Activated T-helper 1 cell treated with anti-CD3 and anti-CD28 coated beads, Interleukin-12 subunit alpha, Interleukin-12 subunit beta, Interleukin-2, Interleukin-4 antibody, amounts not matched to agents 30 ng/mL and 10 ng/mL and 1 ng/mL, durations not matched to agents 14 hours and 24 hours and 36 hours (primary cell): ENCODE measurements at regions not wholly inside any gene's neighbourhood (a gene's known extent, or its start where the extent isn't known, plus 50 kb on each side); places are given as distances from the start of the nearest gene placed in this dataset.

Source experiments
- DNase-seq: peaks from one replicate; pipeline ENCODE4 v3.0.0; 2021; ENCODE audit warnings: low spot score
- H3K27ac Mint-ChIP-seq: one replicate; pipeline ENCODE4 v1.8.0; 2021; ENCODE audit warnings: mild to moderate bottlenecking, mixed read lengths
- H3K27me3 Mint-ChIP-seq: one replicate; pipeline ENCODE4 v1.8.0; 2022; ENCODE audit warnings: mild to moderate bottlenecking, moderate library complexity, mixed read lengths; ENCODE audit not compliant: insufficient read depth
- H3K36me3 Mint-ChIP-seq: one replicate; pipeline ENCODE4 v1.8.0; 2021; ENCODE audit warnings: low read depth, mixed read lengths
- H3K4me1 Mint-ChIP-seq: one replicate; pipeline ENCODE4 v1.8.0; 2021; ENCODE audit warnings: low read depth, mixed read lengths
- H3K4me3 Mint-ChIP-seq: one replicate; pipeline ENCODE4 v1.8.0; 2021; ENCODE audit warnings: mild to moderate bottlenecking, moderate library complexity, mixed read lengths
- H3K9me3 Mint-ChIP-seq: one replicate; pipeline ENCODE4 v1.8.0; 2021; ENCODE audit warnings: mixed read lengths
- intact Hi-C: fragments of 100-400 bp; cut with micrococcal nuclease; formaldehyde crosslinking; loops from one replicate; pipeline ENCODE4 v1.15.1; 2024

DNA sequence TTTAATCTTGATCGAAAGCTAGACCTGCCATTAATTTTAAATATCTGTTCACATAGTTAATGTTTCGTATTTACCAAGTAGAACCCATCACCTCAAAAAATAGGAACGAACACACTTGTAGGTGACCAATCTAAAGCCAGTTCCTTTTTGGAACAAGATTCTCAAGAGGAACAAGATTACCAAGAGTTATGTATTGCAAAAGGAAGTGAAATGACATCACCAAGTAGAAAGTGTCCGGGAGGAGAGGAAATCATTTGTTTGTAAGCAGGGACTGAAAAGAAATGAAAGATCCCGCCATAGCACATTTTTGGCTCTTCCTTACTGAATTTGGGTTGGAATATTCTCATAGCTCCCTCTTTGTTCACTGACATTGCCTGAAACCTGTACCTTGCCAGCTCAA, 1200.5 kb downstream of the SORCS1 start:
- no peaks in the 10 kb centered on the region for H3K27me3 Mint-ChIP-seq
- no peaks in the 10 kb centered on the region for H3K4me1 Mint-ChIP-seq
- no peaks in the 10 kb centered on the region for H3K36me3 Mint-ChIP-seq
- H3K9me3 Mint-ChIP-seq = no peaks in the 10 kb centered on the region
- no peak for DNase-seq
- H3K27ac Mint-ChIP-seq = no peak overlapping the region
- intact Hi-C loops = no loop called here
- H3K4me3 Mint-ChIP-seq = no peak overlapping the region

DNA sequence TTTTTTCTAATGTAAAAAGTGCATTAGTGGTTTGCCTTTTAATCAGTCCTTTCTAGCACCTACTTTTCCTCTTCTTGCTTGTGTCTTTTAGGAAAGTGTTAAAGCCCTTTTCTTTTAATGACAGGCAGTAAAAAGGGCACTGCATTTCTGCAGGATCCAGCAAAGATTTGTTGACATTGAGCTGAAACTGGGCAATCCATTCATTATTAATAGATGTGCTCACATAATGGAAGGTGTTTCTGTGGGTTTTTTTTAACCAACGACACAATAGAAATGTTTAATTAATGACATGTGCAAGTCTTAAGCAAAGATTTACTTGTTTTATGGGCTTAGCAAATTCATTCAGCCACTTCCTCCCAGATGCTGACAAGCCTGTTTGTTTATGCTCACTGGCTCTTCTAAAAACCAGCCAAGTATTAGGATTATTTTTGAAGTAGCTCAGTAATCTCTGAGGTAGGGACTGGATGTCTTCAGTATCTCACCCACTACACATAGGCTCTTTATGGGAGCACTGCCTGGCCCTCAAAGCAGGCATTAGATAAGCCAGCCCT, 1201.1 kb downstream of the SORCS1 start:
- Mint-ChIP-seq H3K36me3 (no peaks in the 10 kb centered on the region), H3K9me3 (no peaks in the 10 kb centered on the region), H3K27ac (no peak overlapping the region), H3K27me3 (no peaks in the 10 kb centered on the region), H3K4me3 (no peak overlapping the region), H3K4me1 (no peaks in the 10 kb centered on the region)
- no peak for DNase-seq
- intact Hi-C loops = no loop called here

DNA sequence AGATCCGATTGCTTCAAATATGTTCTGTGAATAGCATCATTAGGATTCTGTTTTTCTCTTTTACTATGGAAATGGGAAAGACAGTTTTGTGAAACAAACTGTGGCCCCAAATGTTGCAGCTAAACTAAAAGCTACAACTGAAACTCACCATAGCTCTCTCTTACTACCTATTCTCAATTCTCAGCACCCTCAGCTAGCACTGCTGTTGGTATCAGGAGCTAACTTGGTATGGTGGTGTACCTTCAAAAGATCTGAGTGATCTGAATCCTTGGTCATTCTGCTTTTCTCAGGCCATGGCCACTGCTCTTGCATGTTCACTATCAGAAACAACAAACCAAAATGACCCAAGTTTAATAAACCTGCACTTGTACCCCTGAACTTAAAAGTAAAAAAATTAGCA, 1208.0 kb downstream of the SORCS1 start:
- intact Hi-C loops = no loop called here
- Mint-ChIP-seq H3K4me3 (no peak overlapping the region), H3K36me3 (no peaks in the 10 kb centered on the region), H3K27me3 (peaks cover 3% of the 10 kb centered on the region), H3K9me3 (no peaks in the 10 kb centered on the region), H3K27ac (no peak overlapping the region), H3K4me1 (no peaks in the 10 kb centered on the region)
- no peak for DNase-seq

DNA sequence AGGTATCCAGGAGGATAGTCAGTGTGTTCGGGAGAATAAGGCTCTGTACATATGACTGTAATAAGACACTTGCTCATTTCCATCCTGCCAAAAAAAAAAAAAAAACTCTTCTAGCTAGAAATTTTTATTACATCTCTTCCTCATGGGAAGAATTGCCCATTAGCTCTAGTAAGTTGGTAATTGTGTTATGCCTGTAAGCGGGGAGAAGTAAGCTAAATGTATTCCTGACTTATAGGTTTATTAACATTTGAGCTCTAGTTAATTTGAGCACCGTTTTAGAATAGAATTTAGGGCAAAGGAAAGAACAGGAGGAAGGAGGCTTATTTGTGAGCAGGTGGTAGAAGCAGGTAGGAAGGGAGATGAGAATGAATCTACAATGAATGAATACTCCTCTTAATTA, 1210.6 kb downstream of the SORCS1 start:
- Mint-ChIP-seq H3K4me3 (no peak overlapping the region), H3K36me3 (no peaks in the 10 kb centered on the region), H3K27me3 (peaks cover 3% of the 10 kb centered on the region), H3K27ac (no peak overlapping the region), H3K9me3 (no peaks in the 10 kb centered on the region), H3K4me1 (no peaks in the 10 kb centered on the region)
- intact Hi-C loops = no loop called here
- no peak for DNase-seq

DNA sequence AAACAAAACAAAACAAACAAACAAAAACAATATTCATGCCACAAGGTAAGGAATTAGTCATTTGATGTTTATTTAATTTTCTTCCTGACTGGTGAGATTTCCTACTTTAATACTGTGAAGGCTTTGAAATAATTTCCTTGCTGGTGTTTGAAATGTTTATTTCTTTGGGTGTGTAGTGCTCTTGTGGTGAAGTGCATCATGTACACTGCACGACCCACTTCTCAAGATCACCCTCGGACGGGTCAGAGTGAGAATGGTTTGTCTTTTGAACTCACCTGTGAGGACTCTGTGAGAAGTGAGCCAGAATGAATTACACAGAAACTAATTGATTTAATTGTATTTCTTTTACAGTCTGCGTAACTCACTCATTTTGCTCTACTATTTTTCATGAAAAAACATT, 1211.5 kb downstream of the SORCS1 start:
- no peak overlapping the region for H3K4me3 Mint-ChIP-seq

DNA sequence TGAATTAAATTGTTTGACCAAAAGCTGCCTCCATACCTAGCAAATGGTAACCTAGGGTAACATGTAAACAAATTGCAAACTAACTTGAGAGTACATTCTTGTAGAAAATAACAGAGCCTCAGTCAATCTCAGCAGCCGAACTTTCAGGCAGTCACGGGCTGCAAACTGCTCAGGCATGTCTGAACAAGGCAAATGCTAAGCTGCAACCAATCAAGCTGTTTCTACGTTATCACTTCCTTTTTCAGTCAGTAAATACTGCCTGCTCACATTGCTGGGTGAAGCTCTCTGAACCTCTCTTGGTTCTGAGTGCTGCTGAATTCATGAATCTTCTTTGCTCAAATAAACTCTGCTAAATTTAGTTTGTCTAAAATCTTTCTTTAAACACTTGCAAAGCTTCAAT, 1212.4 kb downstream of the SORCS1 start:
- Mint-ChIP-seq H3K27ac (no peak overlapping the region), H3K9me3 (no peaks in the 10 kb centered on the region), H3K36me3 (no peaks in the 10 kb centered on the region), H3K27me3 (peaks cover 3% of the 10 kb centered on the region), H3K4me1 (no peaks in the 10 kb centered on the region), H3K4me3 (no peak overlapping the region)
- intact Hi-C loops = no loop called here
- no peak for DNase-seq

More for the DNA sequence above, 1211.5 kb downstream of the SORCS1 start:
- Mint-ChIP-seq H3K9me3 (no peaks in the 10 kb centered on the region), H3K36me3 (no peaks in the 10 kb centered on the region), H3K4me1 (no peaks in the 10 kb centered on the region), H3K27me3 (peaks cover 3% of the 10 kb centered on the region), H3K27ac (no peak overlapping the region)
- no peak for DNase-seq
- intact Hi-C loops = no loop called here

DNA sequence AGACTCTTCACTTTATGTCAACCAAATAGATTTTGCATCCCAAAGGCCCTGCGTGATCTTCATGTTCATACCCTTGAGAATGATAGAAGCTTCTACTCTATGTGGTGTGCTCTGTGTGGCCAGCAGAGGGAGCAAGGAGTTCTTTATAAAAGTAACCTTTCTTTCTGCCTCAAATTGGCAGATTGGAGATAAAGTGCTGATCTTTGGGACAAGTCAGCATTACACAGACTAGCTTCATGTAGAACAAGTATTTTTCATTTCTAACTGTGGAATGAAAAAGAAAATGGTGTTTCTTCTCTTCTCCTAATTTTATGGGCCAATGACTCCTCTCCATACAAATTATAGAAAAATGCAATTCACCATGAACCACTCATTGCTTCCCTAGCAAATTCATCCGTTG, 1214.1 kb downstream of the SORCS1 start:
- H3K36me3 Mint-ChIP-seq = no peaks in the 10 kb centered on the region
- no peaks in the 10 kb centered on the region for H3K9me3 Mint-ChIP-seq
- H3K4me1 Mint-ChIP-seq = no peaks in the 10 kb centered on the region
- H3K27ac Mint-ChIP-seq = no peak overlapping the region
- intact Hi-C loops = loop anchor here (2.0 kb wide), 1 partner anchor 226 kb away; no protein-coding TSS in a partner anchor
- DNase-seq = no peak
- no peak overlapping the region for H3K4me3 Mint-ChIP-seq
- peaks cover 3% of the 10 kb centered on the region for H3K27me3 Mint-ChIP-seq

DNA sequence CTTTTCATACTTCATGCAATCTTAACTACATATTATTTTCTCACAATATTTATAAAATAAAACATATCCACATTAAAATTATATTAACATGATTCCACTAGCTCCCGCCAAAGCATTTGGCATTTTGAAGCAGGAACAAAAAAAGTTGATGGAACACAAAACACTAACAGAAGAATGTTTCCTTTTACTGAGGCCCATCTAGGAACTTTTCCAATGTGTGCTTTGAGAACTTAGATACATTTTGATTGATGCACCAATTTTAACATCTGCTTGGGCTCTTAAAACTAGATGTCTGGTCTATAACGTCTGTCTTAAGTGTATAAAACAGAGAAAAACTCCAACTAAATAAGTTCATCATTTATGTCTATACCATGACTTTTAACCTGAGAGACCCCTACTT, 1214.8 kb downstream of the SORCS1 start:
- H3K9me3 Mint-ChIP-seq = no peaks in the 10 kb centered on the region
- H3K27me3 Mint-ChIP-seq = peaks cover 3% of the 10 kb centered on the region
- no peak overlapping the region for H3K4me3 Mint-ChIP-seq
- no peak overlapping the region for H3K27ac Mint-ChIP-seq
- DNase-seq = no peak
- H3K4me1 Mint-ChIP-seq = no peaks in the 10 kb centered on the region
- H3K36me3 Mint-ChIP-seq = no peaks in the 10 kb centered on the region
- intact Hi-C loops = loop anchor here (2.0 kb wide), 1 partner anchor 227 kb away; no protein-coding TSS in a partner anchor

DNA sequence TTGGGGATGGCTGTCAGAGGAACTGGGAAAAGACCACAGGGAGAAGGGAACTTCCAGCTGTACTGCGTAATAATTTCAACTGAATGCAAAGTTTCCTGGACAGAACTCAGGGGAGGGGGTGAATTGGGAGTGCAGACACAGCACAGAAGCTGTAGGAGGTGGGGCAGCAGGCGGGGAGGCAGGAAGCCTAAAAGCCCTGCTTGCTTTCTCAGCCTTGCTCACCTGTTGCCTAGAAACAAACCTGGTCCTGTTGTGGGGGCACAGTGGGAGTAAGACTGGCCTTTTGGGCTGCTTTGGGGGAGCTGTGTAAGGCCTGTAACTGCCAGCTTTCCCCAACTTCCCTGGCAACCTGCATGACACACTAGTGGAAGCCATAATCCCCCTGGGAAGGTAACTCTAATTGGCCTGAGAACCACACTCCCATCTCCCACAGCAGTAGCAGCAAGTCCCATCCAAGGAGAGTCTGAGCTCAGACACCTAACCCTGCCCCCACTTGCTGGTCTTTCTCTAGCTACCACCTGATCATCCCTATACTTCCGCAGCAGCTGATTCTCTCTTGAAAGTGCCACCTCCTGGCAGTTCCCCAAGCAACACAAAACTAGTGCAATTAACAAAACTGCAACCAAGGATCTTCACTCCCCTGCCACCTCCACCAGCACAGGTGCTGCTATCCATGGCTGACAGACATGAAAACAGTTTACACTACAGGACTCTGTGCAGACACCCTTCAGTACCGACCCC, 1239.3 kb downstream of the SORCS1 start:
- intact Hi-C loops = no loop called here
- Mint-ChIP-seq H3K27me3 (no peaks in the 10 kb centered on the region), H3K27ac (no peak overlapping the region), H3K4me1 (no peaks in the 10 kb centered on the region), H3K9me3 (no peaks in the 10 kb centered on the region), H3K36me3 (no peaks in the 10 kb centered on the region), H3K4me3 (no peak overlapping the region)
- no peak for DNase-seq

DNA sequence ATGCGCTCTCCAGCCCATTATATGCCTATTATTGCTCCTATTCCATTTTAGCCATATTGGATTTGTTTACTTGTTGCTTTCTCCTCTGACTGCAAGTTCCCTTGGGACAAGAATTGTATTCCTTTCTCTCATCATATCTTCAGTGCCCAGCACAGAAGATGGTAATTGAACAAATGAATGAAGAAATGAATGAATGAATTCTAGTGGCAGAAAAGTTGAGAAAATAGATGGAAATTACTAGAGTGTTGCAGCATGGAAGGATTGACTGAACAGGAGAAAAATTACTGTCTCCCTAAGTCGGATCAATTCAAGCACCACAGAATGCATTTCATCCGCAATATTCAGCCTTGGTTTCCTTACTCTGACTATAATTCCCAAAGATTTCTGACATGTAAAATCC, 1243.2 kb downstream of the SORCS1 start:
- H3K27ac Mint-ChIP-seq = no peak overlapping the region
- peaks cover 3% of the 10 kb centered on the region for H3K27me3 Mint-ChIP-seq
- intact Hi-C loops = no loop called here
- peaks cover 4% of the 10 kb centered on the region for H3K9me3 Mint-ChIP-seq
- H3K4me3 Mint-ChIP-seq = no peak overlapping the region
- no peaks in the 10 kb centered on the region for H3K36me3 Mint-ChIP-seq
- DNase-seq = no peak
- H3K4me1 Mint-ChIP-seq = no peaks in the 10 kb centered on the region

DNA sequence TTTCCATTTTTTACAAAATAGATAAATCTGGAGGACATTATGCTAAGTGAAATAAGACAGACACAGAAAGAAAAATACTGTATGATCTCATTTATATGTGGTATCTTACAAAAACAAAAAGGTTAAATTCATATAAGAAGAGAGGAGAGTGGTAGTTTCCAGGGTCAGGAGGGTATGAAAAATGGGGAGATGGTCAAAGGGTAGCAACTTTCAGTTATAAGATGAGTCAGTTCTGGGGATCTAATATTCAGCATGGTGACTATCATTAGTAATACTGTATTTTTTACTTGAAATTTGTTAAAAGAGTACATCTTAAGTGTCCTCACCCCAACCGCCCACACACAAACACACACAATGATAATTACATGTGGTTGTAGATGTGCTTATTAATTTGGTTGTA, 1250.1 kb downstream of the SORCS1 start:
- Mint-ChIP-seq H3K27me3 (peaks cover 3% of the 10 kb centered on the region), H3K27ac (no peak overlapping the region), H3K36me3 (no peaks in the 10 kb centered on the region), H3K4me3 (no peak overlapping the region), H3K9me3 (peaks cover 4% of the 10 kb centered on the region), H3K4me1 (no peaks in the 10 kb centered on the region)
- intact Hi-C loops = no loop called here
- DNase-seq = no peak

DNA sequence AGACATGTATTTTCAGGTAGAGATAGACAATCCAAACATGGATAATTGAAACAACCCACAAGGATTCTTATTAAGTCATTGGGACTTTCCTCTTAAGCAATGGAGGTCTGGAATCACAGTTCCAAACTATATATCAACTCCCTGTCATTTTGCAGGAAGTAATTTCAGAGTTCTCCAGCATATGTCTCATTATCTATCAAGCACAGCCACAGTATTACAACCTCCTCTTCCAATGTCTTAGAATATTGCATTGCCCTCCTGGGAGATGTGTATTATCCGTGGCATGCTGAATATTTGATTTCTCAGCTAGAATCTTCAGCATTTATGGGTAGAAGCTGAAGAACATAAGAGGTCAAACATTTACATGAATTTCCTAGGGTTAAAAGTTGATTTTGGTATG, 1255.8 kb downstream of the SORCS1 start:
- intact Hi-C loops = no loop called here
- H3K9me3 Mint-ChIP-seq = no peaks in the 10 kb centered on the region
- no peaks in the 10 kb centered on the region for H3K36me3 Mint-ChIP-seq
- H3K27me3 Mint-ChIP-seq = no peaks in the 10 kb centered on the region
- H3K27ac Mint-ChIP-seq = no peak overlapping the region
- no peak overlapping the region for H3K4me3 Mint-ChIP-seq
- DNase-seq = no peak
- no peaks in the 10 kb centered on the region for H3K4me1 Mint-ChIP-seq

DNA sequence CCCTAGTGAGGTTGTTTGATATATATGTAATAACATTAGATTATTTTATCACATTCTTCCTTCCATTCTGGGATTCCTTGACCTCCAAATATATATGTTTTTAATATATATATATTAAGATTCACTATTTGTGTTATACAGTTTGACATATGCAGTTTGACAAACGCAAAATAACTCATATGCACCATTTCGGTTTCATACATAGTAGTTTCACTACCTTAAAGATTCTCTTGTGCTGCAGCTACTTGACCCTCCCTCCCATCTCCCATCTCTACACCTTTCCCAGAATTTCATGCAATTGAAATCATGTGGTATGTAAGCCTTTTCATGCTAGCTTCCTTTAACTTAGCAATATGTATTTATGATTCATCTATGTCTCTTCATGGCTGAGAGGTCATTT, 1244.4 kb downstream of the SORCS3 start:
- Mint-ChIP-seq H3K27me3 (no peaks in the 10 kb centered on the region), H3K27ac (no peak overlapping the region), H3K9me3 (peaks cover 4% of the 10 kb centered on the region), H3K4me3 (no peak overlapping the region), H3K36me3 (no peaks in the 10 kb centered on the region), H3K4me1 (no peaks in the 10 kb centered on the region)
- intact Hi-C loops = no loop called here
- DNase-seq = no peak

DNA sequence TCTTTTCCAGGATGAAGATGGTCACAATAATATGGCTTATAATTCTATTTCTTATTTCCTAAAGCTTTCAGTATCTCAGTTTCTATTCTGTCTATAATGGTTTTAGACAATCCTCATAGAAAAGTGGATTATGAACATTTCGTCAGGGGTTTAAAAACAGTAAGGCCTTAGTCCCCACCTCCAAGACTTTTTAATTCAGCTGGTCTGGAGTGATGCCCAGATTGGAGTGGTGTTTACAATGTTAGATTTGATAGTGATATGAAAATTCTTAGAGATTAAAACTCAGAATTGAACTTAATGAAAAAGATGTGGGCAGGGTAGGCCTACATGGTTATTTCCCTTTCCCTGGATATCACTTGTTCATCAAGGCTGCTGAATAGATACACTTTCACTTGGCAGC, 1238.3 kb downstream of the SORCS3 start:
- Mint-ChIP-seq H3K27ac (no peak overlapping the region), H3K4me1 (no peaks in the 10 kb centered on the region), H3K9me3 (no peaks in the 10 kb centered on the region), H3K36me3 (no peaks in the 10 kb centered on the region), H3K4me3 (no peak overlapping the region), H3K27me3 (no peaks in the 10 kb centered on the region)
- intact Hi-C loops = no loop called here
- DNase-seq = no peak
